ENCODE measurements at regions not wholly inside any gene's neighbourhood (a gene's known extent, or its start where the extent isn't known, plus 50 kb on each side); places are given as distances from the start of the nearest gene placed in this dataset.

GRCh38 chr1:200279810-200280411, 129.9 kb downstream of the ZNF281 start:
- Histone ChIP-seq H3K4me2 (ENCODE audit: insufficient read depth in 1 of 2, low read depth in 2 of 2, low read length in 2 of 2) (no peak overlapping the region), H2BK15ac (ENCODE audit: low read length) (no peak overlapping the region), H3K27me3 (replicated peaks in 1 of 4; ENCODE audit: control insufficient read depth in 3 of 4, extremely low read depth in 1 of 4, insufficient read depth in 3 of 4, low read length in 3 of 4) (no peaks in the 10 kb centered on the region), H3K23ac (ENCODE audit: insufficient read length) (no peak overlapping the region), H3K56ac (replicated peaks; ENCODE audit: insufficient read length, low read depth, low read length) (no peak overlapping the region), H3K14ac (ENCODE audit: insufficient read length) (no peak overlapping the region), H2BK20ac (ENCODE audit: low read length) (no peak overlapping the region), H3K79me2 (ENCODE audit: control insufficient read depth in 1 of 2, insufficient read depth in 2 of 2, low read length in 2 of 2) (no peaks in the 10 kb centered on the region), H3K9ac (replicated peaks in 1 of 4; ENCODE audit: extremely low read depth in 1 of 4, low read depth in 3 of 4, low read length in 3 of 4) (no peak overlapping the region), H3K9me3 (ENCODE audit: insufficient read depth in 2 of 2, low read depth in 1 of 2, low read length in 1 of 2) (no peaks in the 10 kb centered on the region), H3K23me2 (ENCODE audit: low read depth, low read length) (no peaks in the 10 kb centered on the region), H2AFZ (ENCODE audit: low read length) (no peak overlapping the region), H3K4ac (replicated peaks; ENCODE audit: insufficient read length, low read depth, low read length) (no peak overlapping the region), H4K20me1 (replicated peaks in 1 of 2; ENCODE audit: control insufficient read depth in 1 of 2, insufficient read depth in 2 of 2, low read length in 2 of 2) (no peaks in the 10 kb centered on the region), H3K18ac (ENCODE audit: extremely low read depth, low read length) (no peak overlapping the region), H3K36me3 (ENCODE audit: control insufficient read depth in 2 of 4, insufficient read depth in 4 of 4, low read length in 3 of 4) (no peaks in the 10 kb centered on the region), H3K4me1 (replicated peaks in 1 of 4; ENCODE audit: control insufficient read depth in 3 of 4, insufficient read depth in 4 of 4, low read length in 3 of 4) (peaks cover 0 to 4% (median 0%) of the 10 kb centered on the region in 4 experiments; a peak in 2 of 7 replicates), H3K27ac (ENCODE audit: low read depth, low read length) (no peak overlapping the region), H4K5ac (ENCODE audit: insufficient read length, low read depth, low read length) (no peak overlapping the region), H2BK5ac (ENCODE audit: low read depth, low read length) (no peak overlapping the region), H4K8ac (ENCODE audit: extremely low read depth, insufficient read depth, low read length) (no peak overlapping the region), H2BK120ac (replicated peaks; ENCODE audit: low read depth, low read length) (no peak overlapping the region), H2AK5ac (ENCODE audit: low read depth, low read length) (no peak overlapping the region), H3K4me3 (ENCODE audit: extremely low read depth in 1 of 4, insufficient read depth in 2 of 4, low read depth in 3 of 4, low read length in 4 of 4) (no peak overlapping the region), H3K79me1 (ENCODE audit: low read depth, low read length) (no peaks in the 10 kb centered on the region), H2BK12ac (ENCODE audit: low read depth, low read length) (no peak overlapping the region; the same call in 1 of the 2 replicates), H4K91ac (replicated peaks; ENCODE audit: insufficient read length, low read length) (no peak overlapping the region)
- CTCF ChIA-PET (ENCODE audit: partially characterized antibody): interaction anchor here (0.6 to 8.5 kb wide), 61 partner anchors 11 to 753 kb away, joined by 3 to 76 read pairs (median 5); no protein-coding TSS in a partner anchor
- DNase-seq (ENCODE audit: low read depth in 1 of 2, low spot score in 2 of 2) (peak; percentile 36 to 84), FAIRE-seq (no peak)
- TF ChIP-seq BACH1 (IDR thresholded peaks at IDR 0.05; ENCODE audit: low read length) (no peak), CEBPB (IDR thresholded peaks at IDR 0.05; ENCODE audit: low read depth, low read length) (peak; percentile 25; the same call in 1 of the 2 replicates), SIN3A (conservative IDR thresholded peaks at IDR 0.05 in 1 of 2, IDR thresholded peaks at IDR 0.05 in 1 of 2; ENCODE audit: low read depth in 1 of 2, low read length in 2 of 2) (no peak), YY1 (IDR thresholded peaks at IDR 0.05; ENCODE audit: low read depth, low read length) (0 out of 2 replicates have a peak, but pooled peaks have one; percentile 41), ATF3 (IDR thresholded peaks at IDR 0.05; ENCODE audit: insufficient read depth, low read depth, low read length) (no peak), RAD21 (IDR thresholded peaks at IDR 0.05 in 1 of 2, conservative IDR thresholded peaks at IDR 0.05 in 1 of 2; ENCODE audit: low read depth in 2 of 2, low read length in 2 of 2) (peak; percentile 88 to 91), CTCF (IDR thresholded peaks at IDR 0.05; ENCODE audit: control extremely low read depth in 1 of 3, insufficient read depth in 1 of 3, low read depth in 1 of 3, low read length in 3 of 3) (peak; percentile 26 to 89 (median 81))
- 29% methylated on average over 3 of the region's 4 CpGs; no CpG with 5 or more reads in 1 of the 2 experiments for WGBS, 2 experiments (ENCODE audit: extremely low coverage in 1 of 2, insufficient coverage in 1 of 2, insufficient read length in 1 of 2, insufficient replicate concordance in 2 of 2, low coverage in 1 of 2, low lambda C conversion rate in 2 of 2, missing lambda C conversion rate in 1 of 2)
- POLR2A ChIA-PET (ENCODE audit: partially characterized antibody): interaction anchor here (1.1 kb wide), 1 partner anchor 209 kb away, joined by 3 read pairs; no protein-coding TSS in a partner anchor

All from H1 (cell line).